ENCODE measurements at regions not wholly inside any gene's neighbourhood (a gene's known extent, or its start where the extent isn't known, plus 50 kb on each side); places are given as distances from the start of the nearest gene placed in this dataset.

- Mint-ChIP-seq H3K27ac (no peak overlapping the region), H3K36me3 (no peaks in the 10 kb centered on the region), H3K4me3 (no peak overlapping the region), H3K27me3 (no peaks in the 10 kb centered on the region), H3K4me1 (no peaks in the 10 kb centered on the region), H3K9me3 (peaks cover 4% of the 10 kb centered on the region)
- DNase-seq, result no peak
- POLR2A ChIA-PET, result no interaction called here
- ATAC-seq (ENCODE audit: low read depth), result no peak
These were observed 1115.2 kb upstream of the MIR17HG start for GRCh38 chr13:90232291-90232690.

GRCh38 chr13:90233933-90234672 lies 1113.4 kb upstream of the MIR17HG start:
- no peak overlapping the region for H3K4me3 Mint-ChIP-seq
- no peak for DNase-seq
- H3K27ac Mint-ChIP-seq, result no peak overlapping the region
- H3K36me3 Mint-ChIP-seq, result no peaks in the 10 kb centered on the region
- no peak for ATAC-seq (ENCODE audit: low read depth)
- H3K27me3 Mint-ChIP-seq, result no peaks in the 10 kb centered on the region
- no peaks in the 10 kb centered on the region for H3K4me1 Mint-ChIP-seq
- POLR2A ChIA-PET, result no interaction called here
- peaks cover 2% of the 10 kb centered on the region for H3K9me3 Mint-ChIP-seq

GRCh38 chr13:90237852-90238251 lies 1109.6 kb upstream of the MIR17HG start:
- no peak for ATAC-seq (ENCODE audit: low read depth)
- Mint-ChIP-seq H3K27me3 (no peaks in the 10 kb centered on the region), H3K9me3 (no peaks in the 10 kb centered on the region), H3K36me3 (no peaks in the 10 kb centered on the region), H3K27ac (no peak overlapping the region), H3K4me1 (no peaks in the 10 kb centered on the region), H3K4me3 (no peak overlapping the region)
- POLR2A ChIA-PET, result no interaction called here
- DNase-seq, result no peak

DNA sequence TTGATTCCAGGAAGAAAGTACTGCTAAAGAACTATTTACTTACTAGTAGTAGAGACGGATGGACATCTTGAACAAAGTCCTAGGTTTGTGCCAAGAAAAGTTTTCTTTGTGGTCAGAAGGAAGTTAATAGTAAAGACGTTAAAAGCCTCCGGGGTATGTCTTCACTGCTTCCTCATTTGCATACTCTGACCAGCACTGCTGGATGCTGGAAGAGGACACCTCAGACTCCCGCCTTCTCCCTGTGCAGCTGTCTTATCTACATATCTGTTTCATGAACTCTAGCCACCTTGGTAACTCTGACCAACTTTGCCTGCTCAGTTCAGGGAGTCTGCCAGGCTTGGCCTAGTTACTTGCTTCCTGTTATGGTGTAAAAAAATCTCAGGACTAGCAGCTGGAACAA lies 1109.1 kb upstream of the MIR17HG start:
- H3K36me3 Mint-ChIP-seq, result no peaks in the 10 kb centered on the region
- POLR2A ChIA-PET, result no interaction called here
- H3K9me3 Mint-ChIP-seq, result no peaks in the 10 kb centered on the region
- DNase-seq (no peak), ATAC-seq (ENCODE audit: low read depth) (no peak)
- no peaks in the 10 kb centered on the region for H3K4me1 Mint-ChIP-seq
- no peaks in the 10 kb centered on the region for H3K27me3 Mint-ChIP-seq
- no peak overlapping the region for H3K4me3 Mint-ChIP-seq
- H3K27ac Mint-ChIP-seq, result no peak overlapping the region

- no peaks in the 10 kb centered on the region for H3K36me3 Mint-ChIP-seq
- H3K9me3 Mint-ChIP-seq, result no peaks in the 10 kb centered on the region
- ATAC-seq (ENCODE audit: low read depth) (no peak), DNase-seq (no peak)
- no peak overlapping the region for H3K27ac Mint-ChIP-seq
- POLR2A ChIA-PET, result no interaction called here
- H3K4me1 Mint-ChIP-seq, result no peaks in the 10 kb centered on the region
- H3K27me3 Mint-ChIP-seq, result no peaks in the 10 kb centered on the region
- no peak overlapping the region for H3K4me3 Mint-ChIP-seq
These were observed 1108.4 kb upstream of the MIR17HG start for GRCh38 chr13:90239130-90239529.

DNA sequence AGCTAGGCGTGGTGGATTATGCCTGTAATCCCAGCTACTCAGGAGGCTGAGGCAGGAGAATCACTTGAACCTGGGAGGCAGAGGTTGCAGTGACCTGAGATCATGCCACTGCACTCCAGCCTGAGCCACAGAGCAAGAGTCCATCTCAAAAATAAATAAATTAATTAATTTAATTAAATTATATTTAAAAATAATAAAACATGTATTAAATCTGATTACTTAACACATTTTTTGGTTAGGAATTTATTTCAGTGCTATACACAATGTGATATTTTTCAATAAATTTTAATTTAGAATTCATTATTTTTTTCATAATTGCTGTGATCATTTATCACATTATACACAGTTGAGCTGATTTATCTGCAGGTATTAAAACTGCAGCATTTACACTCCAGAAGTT lies 1101.5 kb upstream of the MIR17HG start:
- no peak overlapping the region for H3K27ac Mint-ChIP-seq
- ATAC-seq (ENCODE audit: low read depth), result no peak
- H3K4me3 Mint-ChIP-seq, result no peak overlapping the region
- no peak for DNase-seq
- no peaks in the 10 kb centered on the region for H3K36me3 Mint-ChIP-seq
- peaks cover 5% of the 10 kb centered on the region for H3K9me3 Mint-ChIP-seq
- H3K27me3 Mint-ChIP-seq, result no peaks in the 10 kb centered on the region
- POLR2A ChIA-PET, result no interaction called here
- H3K4me1 Mint-ChIP-seq, result no peaks in the 10 kb centered on the region

- no peak overlapping the region for H3K4me3 Mint-ChIP-seq
These were observed 1100.7 kb upstream of the MIR17HG start for GRCh38 chr13:90246687-90247345.

DNA sequence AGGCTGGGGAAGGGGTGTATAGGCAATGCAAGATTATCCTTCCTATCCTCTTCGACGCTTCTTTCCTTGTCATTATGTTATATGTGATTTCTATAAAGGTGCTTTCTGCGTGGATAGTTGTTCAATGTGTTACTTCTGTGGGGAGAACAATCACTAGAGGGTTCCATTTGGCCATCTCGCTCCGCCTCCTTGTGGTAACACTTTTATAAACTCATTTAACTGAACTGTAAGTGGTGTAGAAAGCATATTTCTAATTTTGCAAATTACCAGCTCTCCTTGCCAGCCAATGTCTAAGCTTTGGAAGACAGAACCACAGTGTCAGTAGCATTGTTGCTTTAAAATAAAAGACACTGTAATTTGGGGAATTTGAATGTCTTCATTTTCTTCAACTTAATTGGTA lies 1093.7 kb upstream of the MIR17HG start:
- ATAC-seq (ENCODE audit: low read depth) (no peak), DNase-seq (no peak)
- H3K27me3 Mint-ChIP-seq, result no peaks in the 10 kb centered on the region
- H3K9me3 Mint-ChIP-seq, result peaks cover 9% of the 10 kb centered on the region
- H3K36me3 Mint-ChIP-seq, result no peaks in the 10 kb centered on the region
- H3K4me3 Mint-ChIP-seq, result no peak overlapping the region
- no peak overlapping the region for H3K27ac Mint-ChIP-seq
- POLR2A ChIA-PET, result no interaction called here
- no peaks in the 10 kb centered on the region for H3K4me1 Mint-ChIP-seq

More at GRCh38 chr13:90246687-90247345, 1100.7 kb upstream of the MIR17HG start:
- peaks cover 6% of the 10 kb centered on the region for H3K9me3 Mint-ChIP-seq
- H3K36me3 Mint-ChIP-seq, result no peaks in the 10 kb centered on the region
- H3K4me1 Mint-ChIP-seq, result no peaks in the 10 kb centered on the region
- H3K27ac Mint-ChIP-seq, result no peak overlapping the region
- DNase-seq (no peak), ATAC-seq (ENCODE audit: low read depth) (no peak)
- H3K27me3 Mint-ChIP-seq, result no peaks in the 10 kb centered on the region
- POLR2A ChIA-PET, result no interaction called here

- no peaks in the 10 kb centered on the region for H3K27me3 Mint-ChIP-seq
- H3K4me1 Mint-ChIP-seq, result no peaks in the 10 kb centered on the region
- no peak overlapping the region for H3K4me3 Mint-ChIP-seq
- POLR2A ChIA-PET, result no interaction called here
- H3K27ac Mint-ChIP-seq, result no peak overlapping the region
- peaks cover 8% of the 10 kb centered on the region for H3K9me3 Mint-ChIP-seq
- no peaks in the 10 kb centered on the region for H3K36me3 Mint-ChIP-seq
- DNase-seq, result no peak
- ATAC-seq (ENCODE audit: low read depth), result no peak
These were observed 1093.0 kb upstream of the MIR17HG start for GRCh38 chr13:90254437-90254836.

DNA sequence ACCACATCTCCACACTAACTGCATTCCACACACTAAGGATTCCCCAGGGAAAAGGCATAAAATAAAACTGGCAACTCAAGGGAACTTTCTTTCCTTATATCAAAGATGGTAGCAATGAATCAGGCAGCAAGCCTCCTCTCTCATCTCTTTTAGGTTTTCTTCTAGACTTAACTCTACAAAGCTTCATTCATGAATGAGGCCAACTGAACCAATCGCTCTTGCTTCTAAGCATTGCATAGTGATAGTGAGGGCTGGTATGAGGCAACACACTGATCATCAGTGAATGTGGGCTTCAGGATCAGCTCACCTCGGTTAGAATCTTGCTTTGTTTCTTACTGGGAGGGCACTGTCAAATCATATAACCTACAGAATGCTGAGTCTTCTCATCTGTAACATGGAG lies 1090.7 kb upstream of the MIR17HG start:
- no peaks in the 10 kb centered on the region for H3K4me1 Mint-ChIP-seq

GRCh38 chr13:90258129-90258528 lies 1089.4 kb upstream of the MIR17HG start:
- ATAC-seq (ENCODE audit: low read depth) (no peak), DNase-seq (no peak)
- Mint-ChIP-seq H3K27me3 (no peaks in the 10 kb centered on the region), H3K4me1 (no peaks in the 10 kb centered on the region), H3K4me3 (no peak overlapping the region), H3K9me3 (peaks cover 4% of the 10 kb centered on the region), H3K36me3 (no peaks in the 10 kb centered on the region), H3K27ac (no peak overlapping the region)
- POLR2A ChIA-PET, result no interaction called here

More for the DNA sequence above, 1090.7 kb upstream of the MIR17HG start:
- Mint-ChIP-seq H3K9me3 (peaks cover 6% of the 10 kb centered on the region), H3K36me3 (no peaks in the 10 kb centered on the region), H3K27ac (no peak overlapping the region), H3K27me3 (no peaks in the 10 kb centered on the region), H3K4me3 (no peak overlapping the region)
- DNase-seq (no peak), ATAC-seq (ENCODE audit: low read depth) (no peak)
- POLR2A ChIA-PET, result no interaction called here

- Mint-ChIP-seq H3K9me3 (peaks cover 1% of the 10 kb centered on the region), H3K36me3 (no peaks in the 10 kb centered on the region), H3K27ac (no peak overlapping the region), H3K4me3 (no peak overlapping the region), H3K27me3 (no peaks in the 10 kb centered on the region), H3K4me1 (no peaks in the 10 kb centered on the region)
- POLR2A ChIA-PET, result no interaction called here
- DNase-seq (no peak), ATAC-seq (ENCODE audit: low read depth) (no peak)
These were observed 1086.1 kb upstream of the MIR17HG start for GRCh38 chr13:90261343-90261742.

- H3K36me3 Mint-ChIP-seq, result no peaks in the 10 kb centered on the region
- no peak overlapping the region for H3K4me3 Mint-ChIP-seq
- peaks cover 4% of the 10 kb centered on the region for H3K9me3 Mint-ChIP-seq
- no peak overlapping the region for H3K27ac Mint-ChIP-seq
- DNase-seq (no peak), ATAC-seq (ENCODE audit: low read depth) (no peak)
- H3K4me1 Mint-ChIP-seq, result no peaks in the 10 kb centered on the region
- H3K27me3 Mint-ChIP-seq, result no peaks in the 10 kb centered on the region
- POLR2A ChIA-PET, result no interaction called here
These were observed 1077.3 kb upstream of the MIR17HG start for GRCh38 chr13:90270226-90270625.

DNA sequence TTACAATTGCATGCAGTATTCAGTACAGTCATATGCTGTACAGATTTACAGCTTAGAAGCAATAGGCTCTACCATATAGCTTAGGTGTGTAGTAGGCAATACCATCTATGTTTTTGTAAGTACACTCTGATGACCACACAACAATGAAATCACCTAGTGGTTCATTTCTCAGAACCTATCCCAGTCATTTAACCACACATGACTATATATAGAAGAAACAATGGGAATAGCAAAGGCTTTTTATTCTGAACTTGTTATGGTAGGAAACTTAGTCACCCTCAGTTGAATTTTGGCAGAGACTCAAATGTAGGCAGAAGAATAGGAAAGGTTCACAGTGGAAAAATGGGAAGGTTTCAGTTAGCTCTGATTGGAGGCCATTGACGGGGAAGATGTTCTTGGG lies 1075.1 kb upstream of the MIR17HG start:
- Mint-ChIP-seq H3K36me3 (no peaks in the 10 kb centered on the region), H3K9me3 (peaks cover 4% of the 10 kb centered on the region), H3K4me1 (no peaks in the 10 kb centered on the region), H3K4me3 (no peak overlapping the region), H3K27ac (no peak overlapping the region), H3K27me3 (no peaks in the 10 kb centered on the region)
- no peak for DNase-seq
- no peak for ATAC-seq (ENCODE audit: low read depth)
- POLR2A ChIA-PET, result no interaction called here
